ENCODE measurements at regions not wholly inside any gene's neighbourhood (a gene's known extent, or its start where the extent isn't known, plus 50 kb on each side); places are given as distances from the start of the nearest gene placed in this dataset.

GRCh38 chr12:75888399-75888798, 143.2 kb downstream of the PHLDA1 start:
- Mint-ChIP-seq H3K4me1 (no peaks in the 10 kb centered on the region), H3K27me3 (peaks cover 16% of the 10 kb centered on the region)
- POLR2A ChIA-PET: no interaction called here

GRCh38 chr12:75887979-75888378, 143.6 kb downstream of the PHLDA1 start:
- H3K4me3 Mint-ChIP-seq: no peak overlapping the region
- no peak for ATAC-seq (ENCODE audit: low read depth)
- POLR2A ChIA-PET: no interaction called here
- peaks cover 14% of the 10 kb centered on the region for H3K27me3 Mint-ChIP-seq
- CTCF ChIA-PET: no interaction called here
- no peaks in the 10 kb centered on the region for H3K9me3 Mint-ChIP-seq
- intact Hi-C loops (cut with micrococcal nuclease): no loop called here
- no peak overlapping the region for H3K27ac Mint-ChIP-seq
- TF ChIP-seq CTCF (IDR thresholded peaks at IDR 0.05): no peak
- H3K36me3 Mint-ChIP-seq (ENCODE audit: low read depth): no peaks in the 10 kb centered on the region
- DNase-seq: no peak
- H3K4me1 Mint-ChIP-seq: no peaks in the 10 kb centered on the region

More at GRCh38 chr12:75888399-75888798, 143.2 kb downstream of the PHLDA1 start:
- TF ChIP-seq CTCF (IDR thresholded peaks at IDR 0.05): no peak
- intact Hi-C loops (cut with micrococcal nuclease): no loop called here
- no peaks in the 10 kb centered on the region for H3K36me3 Mint-ChIP-seq (ENCODE audit: low read depth)
- CTCF ChIA-PET: no interaction called here
- DNase-seq (no peak), ATAC-seq (ENCODE audit: low read depth) (no peak)
- no peaks in the 10 kb centered on the region for H3K9me3 Mint-ChIP-seq
- no peak overlapping the region for H3K4me3 Mint-ChIP-seq
- H3K27ac Mint-ChIP-seq: no peak overlapping the region

GRCh38 chr12:75884465-75884985, 147.1 kb downstream of the PHLDA1 start:
- ATAC-seq (ENCODE audit: low read depth): no peak
- no peaks in the 10 kb centered on the region for H3K9me3 Mint-ChIP-seq
- no peaks in the 10 kb centered on the region for H3K4me1 Mint-ChIP-seq
- no peak for TF ChIP-seq CTCF (IDR thresholded peaks at IDR 0.05)
- H3K27me3 Mint-ChIP-seq: peaks cover 15% of the 10 kb centered on the region
- ChIA-PET POLR2A (no interaction called here), CTCF (no interaction called here)
- H3K4me3 Mint-ChIP-seq: no peak overlapping the region
- no peak for DNase-seq
- intact Hi-C loops (cut with micrococcal nuclease): no loop called here
- no peak overlapping the region for H3K27ac Mint-ChIP-seq
- H3K36me3 Mint-ChIP-seq (ENCODE audit: low read depth): no peaks in the 10 kb centered on the region

GRCh38 chr12:75883241-75883640, 148.3 kb downstream of the PHLDA1 start:
- Mint-ChIP-seq H3K36me3 (ENCODE audit: low read depth) (no peaks in the 10 kb centered on the region), H3K4me1 (no peaks in the 10 kb centered on the region), H3K27ac (no peak overlapping the region), H3K27me3 (peaks cover 7% of the 10 kb centered on the region), H3K4me3 (no peak overlapping the region), H3K9me3 (no peaks in the 10 kb centered on the region)
- TF ChIP-seq CTCF (IDR thresholded peaks at IDR 0.05): no peak
- no peak for DNase-seq
- no peak for ATAC-seq (ENCODE audit: low read depth)
- ChIA-PET POLR2A (no interaction called here), CTCF (no interaction called here)
- intact Hi-C loops (cut with micrococcal nuclease): no loop called here

- no peaks in the 10 kb centered on the region for H3K9me3 Mint-ChIP-seq
- H3K27me3 Mint-ChIP-seq: peaks cover 4% of the 10 kb centered on the region
- H3K4me3 Mint-ChIP-seq: no peak overlapping the region
- H3K27ac Mint-ChIP-seq: no peak overlapping the region
- POLR2A ChIA-PET: no interaction called here
- no peaks in the 10 kb centered on the region for H3K4me1 Mint-ChIP-seq
- no peaks in the 10 kb centered on the region for H3K36me3 Mint-ChIP-seq (ENCODE audit: low read depth)
- CTCF ChIA-PET: no interaction called here
- TF ChIP-seq CTCF (IDR thresholded peaks at IDR 0.05): no peak
- no peak for DNase-seq
- no peak for ATAC-seq (ENCODE audit: low read depth)
- intact Hi-C loops (cut with micrococcal nuclease): no loop called here
Observed at GRCh38 chr12:75882421-75882820, 149.2 kb downstream of the PHLDA1 start.
